H9 (cell line): ENCODE measurements at regions not wholly inside any gene's neighbourhood (a gene's known extent, or its start where the extent isn't known, plus 50 kb on each side); places are given as distances from the start of the nearest gene placed in this dataset.

Experiments used
- DNase-seq: peaks from one replicate; pipeline ENCODE4 v3.0.0-alpha.2; 2017
- H2AFZ ChIP-seq: one replicate; pipeline ENCODE4 v1.6.1; 2013; ENCODE audit warnings: mild to moderate bottlenecking, low read length, control low read depth, moderate library complexity
- H2AK5ac ChIP-seq: 2 replicates; pipeline ENCODE4 v1.6.1; 2013; ENCODE audit warnings: low read length, control low read depth, mixed read lengths; ENCODE audit not compliant: insufficient read length
- H2BK120ac ChIP-seq: one replicate; pipeline ENCODE4 v1.6.1; 2013; ENCODE audit warnings: low read depth, mild to moderate bottlenecking, low read length, control low read depth, inconsistent platforms; ENCODE audit not compliant: poor library complexity, severe bottlenecking
- H2BK12ac ChIP-seq: 2 replicates; pipeline ENCODE4 v1.6.1; 2013; ENCODE audit warnings: low read length, control low read depth, mixed read lengths, low read depth; ENCODE audit not compliant: insufficient read length
- H2BK15ac ChIP-seq: 2 replicates; pipeline ENCODE4 v1.6.1; 2013; ENCODE audit warnings: low read depth, low read length, control low read depth
- H2BK20ac ChIP-seq: one replicate; pipeline ENCODE4 v1.6.1; 2013; ENCODE audit warnings: low read depth, mild to moderate bottlenecking, low read length, control low read depth, inconsistent platforms; ENCODE audit not compliant: poor library complexity, severe bottlenecking
- H2BK5ac ChIP-seq: 2 replicates; pipeline ENCODE4 v1.6.1; 2013; ENCODE audit warnings: low read length, control low read depth, mixed read lengths; ENCODE audit not compliant: insufficient read length
- H3K14ac ChIP-seq: 2 replicates; pipeline ENCODE4 v1.6.1; 2013; ENCODE audit warnings: low read length, control low read depth; ENCODE audit not compliant: insufficient read depth
- H3K18ac ChIP-seq: 2 replicates; pipeline ENCODE4 v1.6.1; 2013; ENCODE audit warnings: low read depth, mild to moderate bottlenecking, mixed read lengths, low read length, control low read depth; ENCODE audit not compliant: insufficient read length
- H3K23ac ChIP-seq: 2 replicates; pipeline ENCODE4 v1.6.1; 2013; ENCODE audit warnings: low read length, control low read depth, mixed read lengths, low read depth; ENCODE audit not compliant: insufficient read length
- H3K23me2 ChIP-seq: 2 replicates; pipeline ENCODE4 v1.6.1; 2013; ENCODE audit warnings: low read depth, mild to moderate bottlenecking, mixed read lengths, low read length, control low read depth; ENCODE audit not compliant: insufficient read length, poor library complexity, severe bottlenecking
- H3K27ac ChIP-seq: 2 replicates; pipeline ENCODE4 v1.5.1; 2013; ENCODE audit warnings: low read length, control low read depth, mixed read lengths, low read depth; ENCODE audit not compliant: insufficient read length
- H3K27me3 ChIP-seq: 2 replicates; pipeline ENCODE4 v1.6.1; 2013; ENCODE audit warnings: low read length, control low read depth, inconsistent platforms; ENCODE audit not compliant: insufficient read depth
- H3K4ac ChIP-seq: 2 replicates; pipeline ENCODE4 v1.6.1; 2013; ENCODE audit warnings: low read depth, mild to moderate bottlenecking, control low read depth, inconsistent platforms, low read length, moderate library complexity
- H3K4me1 ChIP-seq: 2 replicates; pipeline ENCODE4 v1.6.1; 2013; ENCODE audit warnings: low read length, control low read depth, inconsistent platforms; ENCODE audit not compliant: insufficient read depth
- H3K4me2 ChIP-seq: 2 replicates; pipeline ENCODE4 v1.6.1; 2013; ENCODE audit warnings: low read length, control low read depth, mixed read lengths; ENCODE audit not compliant: insufficient read length, insufficient read depth
- H3K56ac ChIP-seq: 2 replicates; pipeline ENCODE4 v1.6.1; 2013; ENCODE audit warnings: low read depth, mild to moderate bottlenecking, mixed read lengths, low read length, control low read depth; ENCODE audit not compliant: insufficient read length
- H3K79me1 ChIP-seq: 2 replicates; pipeline ENCODE4 v1.6.1; 2013; ENCODE audit warnings: low read depth, mild to moderate bottlenecking, moderate library complexity, low read length, control low read depth, inconsistent platforms; ENCODE audit not compliant: insufficient read depth, poor library complexity, severe bottlenecking
- H3K79me2 ChIP-seq: 2 replicates; pipeline ENCODE4 v1.6.1; 2013; ENCODE audit warnings: low read length, control low read depth, inconsistent platforms; ENCODE audit not compliant: insufficient read depth
- H3K9ac ChIP-seq: 2 replicates; pipeline ENCODE4 v1.6.1; 2013; ENCODE audit warnings: low read length, control low read depth, mixed read lengths; ENCODE audit not compliant: insufficient read length; ENCODE audit errors: extremely low read depth
- H3K9me3 ChIP-seq: one replicate; pipeline ENCODE4 v1.6.1; 2013; ENCODE audit warnings: low read depth, low read length, inconsistent platforms; ENCODE audit not compliant: control insufficient read depth
- H3T11ph ChIP-seq: one replicate; pipeline ENCODE4 v1.6.1; 2013; ENCODE audit warnings: mild to moderate bottlenecking, low read length, control low read depth, inconsistent platforms
- H4K20me1 ChIP-seq: one replicate; pipeline ENCODE4 v1.6.1; 2013; ENCODE audit not compliant: control insufficient read depth, insufficient read length, insufficient read depth
- H4K5ac ChIP-seq: 2 replicates; pipeline ENCODE4 v1.6.1; 2013; ENCODE audit warnings: low read depth, mild to moderate bottlenecking, mixed read lengths, low read length, control low read depth; ENCODE audit not compliant: insufficient read length
- H4K8ac ChIP-seq: replicated peaks from 2 replicates; pipeline ENCODE4 v1.6.1; 2013; ENCODE audit warnings: low read length, control low read depth, mixed read lengths, low read depth; ENCODE audit not compliant: insufficient read length
- H4K91ac ChIP-seq: 2 replicates; pipeline ENCODE4 v1.6.1; 2013; ENCODE audit warnings: low read depth, mild to moderate bottlenecking, moderate library complexity, mixed read lengths, low read length, control low read depth; ENCODE audit not compliant: insufficient read length
- H3K27ac Mint-ChIP-seq, 3 experiments: 2 replicates in 2 of 3; 3 replicates in 1 of 3; pipeline ENCODE4 v1.8.0; 2020 to 2021; ENCODE audit warnings: mixed read lengths in 3 of 3, mild to moderate bottlenecking in 1 of 3, moderate library complexity in 1 of 3
- H3K27me3 Mint-ChIP-seq: 2 replicates; pipeline ENCODE4 v1.8.0; 2021; ENCODE audit warnings: low read depth, mild to moderate bottlenecking, moderate library complexity, mixed read lengths
- H3K36me3 Mint-ChIP-seq, 3 experiments: 2 replicates in 2 of 3; 3 replicates in 1 of 3; pipeline ENCODE4 v1.8.0; 2020 to 2021; ENCODE audit warnings: low read depth in 3 of 3, mixed read lengths in 3 of 3; ENCODE audit not compliant: insufficient read depth in 1 of 3
- H3K4me1 Mint-ChIP-seq, 2 experiments: 2 replicates each; pipeline ENCODE4 v1.8.0; 2020; ENCODE audit warnings: mixed read lengths in 2 of 2
- H3K4me3 Mint-ChIP-seq, 2 experiments: 2 replicates in 1 of 2; 3 replicates in 1 of 2; pipeline ENCODE4 v1.8.0; 2020 to 2021; ENCODE audit warnings: mild to moderate bottlenecking in 2 of 2, mixed read lengths in 2 of 2, moderate library complexity in 1 of 2
- H3K9me3 Mint-ChIP-seq, 2 experiments: 2 replicates in 1 of 2; 3 replicates in 1 of 2; pipeline ENCODE4 v1.8.0; 2020; ENCODE audit warnings: mild to moderate bottlenecking in 2 of 2, mixed read lengths in 2 of 2, moderate library complexity in 1 of 2
- CTCF ChIP-seq: fragments of 200-600 bp; sonication (generic); conservative IDR thresholded peaks from 3 replicates; pipeline ENCODE4 v1.8.0; 2021; ENCODE audit warnings: antibody characterized with exemption, mild to moderate bottlenecking
- whole genome bisulfite sequencing: extraction: QIAGEN DNeasy Blood & Tissue Kit; methylation state at CpG from one replicate; pipeline ENCODE4 v1.1.7; 2013; ENCODE audit warnings: missing lambda C conversion rate, low lambda C conversion rate, mixed read lengths; ENCODE audit not compliant: insufficient read length; ENCODE audit errors: extremely low coverage; 5-methylcytosine and 5-hydroxymethylcytosine counted together

GRCh38 chr2:113838277-113838676 is 51.6 kb upstream of the ACTR3 start:
- no peaks in the 10 kb centered on the region for H3K9me3 ChIP-seq
- H3K27ac ChIP-seq, result no peak overlapping the region
- peaks cover 7 to 9% of the 10 kb centered on the region in 2 experiments for H3K4me1 Mint-ChIP-seq
- peaks cover 9% of the 10 kb centered on the region; the same call in 1 of the 2 replicates for H3K4me1 ChIP-seq
- H3T11ph ChIP-seq, result no peak overlapping the region
- no peak overlapping the region for H2BK5ac ChIP-seq
- no peak overlapping the region for H2AFZ ChIP-seq
- H3K23ac ChIP-seq, result no peak overlapping the region
- H3K27ac Mint-ChIP-seq, result no peak overlapping the region
- no peaks in the 10 kb centered on the region for H4K20me1 ChIP-seq
- H3K4ac ChIP-seq, result no peak overlapping the region
- H3K9me3 Mint-ChIP-seq, result no peaks in the 10 kb centered on the region
- H2BK120ac ChIP-seq, result no peak overlapping the region
- no peaks in the 10 kb centered on the region for H3K27me3 ChIP-seq
- no peak overlapping the region for H3K4me3 Mint-ChIP-seq
- WGBS, result no CpG with 5 or more reads among the region's 2 CpGs
- H3K9ac ChIP-seq, result no peak overlapping the region
- no peak overlapping the region for H3K4me2 ChIP-seq
- H3K36me3 Mint-ChIP-seq, result no peaks in the 10 kb centered on the region
- no peak overlapping the region for H3K18ac ChIP-seq
- no peak overlapping the region for H4K91ac ChIP-seq
- no peak overlapping the region for H2BK20ac ChIP-seq
- H3K14ac ChIP-seq, result no peak overlapping the region
- no peaks in the 10 kb centered on the region for H3K79me1 ChIP-seq
- no peak overlapping the region for H2AK5ac ChIP-seq
- no peak overlapping the region for H4K5ac ChIP-seq
- no peaks in the 10 kb centered on the region for H3K27me3 Mint-ChIP-seq
- H3K23me2 ChIP-seq, result no peaks in the 10 kb centered on the region
- no peak overlapping the region for H4K8ac ChIP-seq
- H2BK15ac ChIP-seq, result no peak overlapping the region
- H2BK12ac ChIP-seq, result no peak overlapping the region
- no peak for TF ChIP-seq CTCF
- DNase-seq, result no peak
- no peaks in the 10 kb centered on the region for H3K79me2 ChIP-seq
- no peak overlapping the region for H3K56ac ChIP-seq
